Jurkat, Clone E6-1 (cell line): ENCODE measurements at regions not wholly inside any gene's neighbourhood (a gene's known extent, or its start where the extent isn't known, plus 50 kb on each side); places are given as distances from the start of the nearest gene placed in this dataset.
A peak's percentile ranks its signal among the peaks of the same experiment; 100 is the strongest.
"Not testable (repeated sequence)": the region's sequence is repeated elsewhere in the genome, so short reads cannot be mapped to it uniquely, and the experiment has no call there.

ENCODE experiments used
- DNase-seq: peaks from one replicate; pipeline ENCODE4 v3.0.0-alpha.2; 2011; ENCODE audit warnings: low read depth, low spot score
- H3K4me3 ChIP-seq: 2 replicates; pipeline ENCODE4 v1.5.1; 2011; ENCODE audit warnings: mild to moderate bottlenecking, low read length, control low read depth, moderate library complexity

GRCh38 chr19:34620134-34620533, 56.8 kb downstream of the SCGB2B2 start:
- DNase-seq, H3K4me3 ChIP-seq: not testable (repeated sequence)

- DNase-seq = no peak
These were observed 58.5 kb downstream of the SCGB2B2 start for GRCh38 chr19:34618410-34618809.

GRCh38 chr19:34617996-34618395, 59.0 kb downstream of the SCGB2B2 start:
- DNase-seq = not testable (repeated sequence)

More at GRCh38 chr19:34618410-34618809, 58.5 kb downstream of the SCGB2B2 start:
- H3K4me3 ChIP-seq = no peak overlapping the region

GRCh38 chr19:34603003-34603402, 74.0 kb downstream of the SCGB2B2 start:
- DNase-seq = no peak

More at GRCh38 chr19:34617996-34618395, 59.0 kb downstream of the SCGB2B2 start:
- not testable (repeated sequence) for H3K4me3 ChIP-seq

GRCh38 chr19:34601071-34601470, 75.9 kb downstream of the SCGB2B2 start:
- no peak for DNase-seq
- H3K4me3 ChIP-seq = no peak overlapping the region

More at GRCh38 chr19:34603003-34603402, 74.0 kb downstream of the SCGB2B2 start:
- no peak overlapping the region for H3K4me3 ChIP-seq

- no peak overlapping the region for H3K4me3 ChIP-seq
- DNase-seq = peak; percentile 52
These were observed 76.6 kb downstream of the SCGB2B2 start for GRCh38 chr19:34600366-34600765.

GRCh38 chr19:34598217-34599155, 78.5 kb downstream of the SCGB2B2 start:
- no peak for DNase-seq

GRCh38 chr19:34597596-34597995, 79.4 kb downstream of the SCGB2B2 start:
- H3K4me3 ChIP-seq = no peak overlapping the region
- no peak for DNase-seq

More at GRCh38 chr19:34598217-34599155, 78.5 kb downstream of the SCGB2B2 start:
- H3K4me3 ChIP-seq = no peak overlapping the region

- H3K4me3 ChIP-seq = no peak overlapping the region
- DNase-seq = no peak
These were observed 80.0 kb downstream of the SCGB2B2 start for GRCh38 chr19:34596989-34597388.

GRCh38 chr19:34596115-34596514, 80.8 kb downstream of the SCGB2B2 start:
- DNase-seq = no peak
- H3K4me3 ChIP-seq = no peak overlapping the region

- no peak for DNase-seq
- H3K4me3 ChIP-seq = no peak overlapping the region
These were observed 81.3 kb downstream of the SCGB2B2 start for GRCh38 chr19:34595683-34596082.

- no peak for DNase-seq
- no peak overlapping the region for H3K4me3 ChIP-seq
These were observed 86.7 kb downstream of the SCGB2B2 start for GRCh38 chr19:34590228-34590627.

- H3K4me3 ChIP-seq = no peak overlapping the region
- DNase-seq = no peak
These were observed 87.2 kb downstream of the SCGB2B2 start for GRCh38 chr19:34589730-34590129.

- no peak for DNase-seq
These were observed 88.1 kb downstream of the SCGB2B2 start for GRCh38 chr19:34588846-34589245.

GRCh38 chr19:34588249-34588648, 88.7 kb downstream of the SCGB2B2 start:
- no peak overlapping the region for H3K4me3 ChIP-seq
- no peak for DNase-seq

More at GRCh38 chr19:34588846-34589245, 88.1 kb downstream of the SCGB2B2 start:
- H3K4me3 ChIP-seq = no peak overlapping the region

GRCh38 chr19:34580408-34580807, 96.6 kb downstream of the SCGB2B2 start:
- no peak overlapping the region for H3K4me3 ChIP-seq
- no peak for DNase-seq

- no peak overlapping the region for H3K4me3 ChIP-seq
- no peak for DNase-seq
These were observed 97.0 kb downstream of the SCGB2B2 start for GRCh38 chr19:34580055-34580336.

GRCh38 chr19:34579281-34580054, 97.5 kb downstream of the SCGB2B2 start:
- no peak for DNase-seq
- H3K4me3 ChIP-seq = no peak overlapping the region

GRCh38 chr19:34578751-34579150, 97.2 kb downstream of the WTIP start:
- DNase-seq = no peak
- no peak overlapping the region for H3K4me3 ChIP-seq

GRCh38 chr19:34578173-34578572, 96.6 kb downstream of the WTIP start:
- DNase-seq = no peak
- no peak overlapping the region for H3K4me3 ChIP-seq
